H1 (cell line): ENCODE measurements at regions not wholly inside any gene's neighbourhood (a gene's known extent, or its start where the extent isn't known, plus 50 kb on each side); places are given as distances from the start of the nearest gene placed in this dataset.

ENCODE experiments used
- KDM4A ChIP-seq: IDR thresholded peaks from one replicate; pipeline ENCODE4 v1.7.1; 2012; ENCODE audit warnings: low read depth, mild to moderate bottlenecking, moderate library complexity, low read length, inconsistent platforms; ENCODE audit not compliant: severe bottlenecking
- TF ChIP-seq, protein P1 (sequence below), 3 experiments: IDR thresholded peaks; 1 replicate in 2 of 3; 2 replicates in 1 of 3; pipeline versions ENCODE4 v1.5.1 to v1.6.1; 2011; ENCODE audit warnings: low read length in 3 of 3, mild to moderate bottlenecking in 3 of 3, inconsistent platforms in 2 of 3, low read depth in 1 of 3, moderate library complexity in 1 of 3; ENCODE audit not compliant: insufficient read depth in 1 of 3; ENCODE audit errors: control extremely low read depth in 1 of 3
- TF ChIP-seq, protein P2 (sequence below): IDR thresholded peaks from 2 replicates; pipeline ENCODE4 v1.6.1; 2011; ENCODE audit warnings: low read depth, mild to moderate bottlenecking, low read length; ENCODE audit not compliant: insufficient read depth

DNA sequence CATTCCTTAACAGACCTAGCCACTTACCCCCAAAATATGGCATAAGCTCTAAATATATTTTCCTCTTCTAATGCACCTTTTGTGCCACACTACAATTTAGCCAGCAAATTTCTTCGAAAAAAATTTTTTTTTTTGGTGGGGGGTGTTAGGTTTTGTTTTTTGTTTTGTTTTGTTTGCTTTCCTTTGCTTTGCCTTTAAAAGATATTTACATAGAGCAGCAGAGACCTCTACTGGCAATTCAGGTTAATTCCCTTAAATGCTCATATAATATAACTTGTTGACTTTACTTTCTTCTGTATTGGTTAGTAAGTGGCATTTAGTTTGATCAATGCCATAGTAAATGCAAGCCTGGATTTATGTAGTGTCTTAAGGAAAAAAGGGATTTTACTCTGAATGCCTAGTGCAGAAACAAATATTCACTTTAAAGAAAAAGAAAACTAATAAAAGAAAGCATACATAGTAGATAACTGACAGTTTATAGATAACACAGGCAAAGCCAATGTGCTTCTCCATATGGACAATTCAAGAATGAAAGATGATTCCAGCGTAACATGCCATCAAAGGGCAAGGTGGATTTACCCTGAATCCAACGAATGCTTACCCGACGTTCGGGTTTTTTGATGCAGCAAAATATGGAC is 1250.6 kb downstream of the GATA3 start (continued):
- TF ChIP-seq, protein P1, sequence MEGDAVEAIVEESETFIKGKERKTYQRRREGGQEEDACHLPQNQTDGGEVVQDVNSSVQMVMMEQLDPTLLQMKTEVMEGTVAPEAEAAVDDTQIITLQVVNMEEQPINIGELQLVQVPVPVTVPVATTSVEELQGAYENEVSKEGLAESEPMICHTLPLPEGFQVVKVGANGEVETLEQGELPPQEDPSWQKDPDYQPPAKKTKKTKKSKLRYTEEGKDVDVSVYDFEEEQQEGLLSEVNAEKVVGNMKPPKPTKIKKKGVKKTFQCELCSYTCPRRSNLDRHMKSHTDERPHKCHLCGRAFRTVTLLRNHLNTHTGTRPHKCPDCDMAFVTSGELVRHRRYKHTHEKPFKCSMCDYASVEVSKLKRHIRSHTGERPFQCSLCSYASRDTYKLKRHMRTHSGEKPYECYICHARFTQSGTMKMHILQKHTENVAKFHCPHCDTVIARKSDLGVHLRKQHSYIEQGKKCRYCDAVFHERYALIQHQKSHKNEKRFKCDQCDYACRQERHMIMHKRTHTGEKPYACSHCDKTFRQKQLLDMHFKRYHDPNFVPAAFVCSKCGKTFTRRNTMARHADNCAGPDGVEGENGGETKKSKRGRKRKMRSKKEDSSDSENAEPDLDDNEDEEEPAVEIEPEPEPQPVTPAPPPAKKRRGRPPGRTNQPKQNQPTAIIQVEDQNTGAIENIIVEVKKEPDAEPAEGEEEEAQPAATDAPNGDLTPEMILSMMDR (IDR thresholded peaks at IDR 0.05; ENCODE audit: control extremely low read depth in 1 of 3, insufficient read depth in 1 of 3, low read depth in 1 of 3, low read length in 3 of 3): peak in 2 of 3 experiments; percentile 3 to 36; a peak in 2 of 4 replicates
- TF ChIP-seq, protein P2, sequence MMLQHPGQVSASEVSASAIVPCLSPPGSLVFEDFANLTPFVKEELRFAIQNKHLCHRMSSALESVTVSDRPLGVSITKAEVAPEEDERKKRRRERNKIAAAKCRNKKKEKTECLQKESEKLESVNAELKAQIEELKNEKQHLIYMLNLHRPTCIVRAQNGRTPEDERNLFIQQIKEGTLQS: no peak
- TF ChIP-seq KDM4A: no peak
